Thoracic aorta (tissue), 2 donors: ENCODE measurements at regions not wholly inside any gene's neighbourhood (a gene's known extent, or its start where the extent isn't known, plus 50 kb on each side); places are given as distances from the start of the nearest gene placed in this dataset.
"Not testable (repeated sequence)": the region's sequence is repeated elsewhere in the genome, so short reads cannot be mapped to it uniquely, and the experiment has no call there.

Experiments used
- ATAC-seq: fragments of 150-250 bp; one replicate; pipeline ENCODE4 v1.8.0; 2017; ENCODE audit warnings: low read depth; ENCODE audit not compliant: insufficient number of reproducible peaks, low FRiP score
- DNase-seq: peaks from one replicate; pipeline ENCODE4 v3.0.0-alpha.2; 2020; ENCODE audit warnings: low spot score
- H3K27ac ChIP-seq, 2 donors: fragments of 200-600 bp; sonication (generic); 1 replicate in 1 of 2; 2 replicates in 1 of 2; pipeline ENCODE4 v1.5.1; 2016; ENCODE audit warnings: mild to moderate bottlenecking in 2 of 2, moderate library complexity in 2 of 2
- H3K27me3 ChIP-seq: fragments of 200-600 bp; sonication (generic); replicated peaks from 2 replicates; pipeline ENCODE4 v1.6.0; 2016; ENCODE audit warnings: mild to moderate bottlenecking; ENCODE audit not compliant: insufficient read depth
- H3K36me3 ChIP-seq: fragments of 200-600 bp; sonication (generic); one replicate; pipeline ENCODE4 v1.5.1; 2016
- H3K4me1 ChIP-seq, 2 donors: fragments of 200-600 bp; sonication (generic); 1 replicate in 1 of 2; 2 replicates in 1 of 2; pipeline versions ENCODE4 v1.5.1 to v1.6.0; 2016; ENCODE audit warnings: low read depth in 2 of 2, mild to moderate bottlenecking in 1 of 2; ENCODE audit not compliant: control insufficient read depth in 1 of 2
- H3K4me3 ChIP-seq: fragments of 200-600 bp; sonication (generic); 2 replicates; pipeline ENCODE4 v1.5.1; 2016; ENCODE audit warnings: mild to moderate bottlenecking
- H3K9me3 ChIP-seq: fragments of 200-600 bp; sonication (generic); 2 replicates; pipeline ENCODE4 v1.5.1; 2016
- TF ChIP-seq, protein P1 (sequence below): fragments of 200-600 bp; sonication (generic); IDR thresholded peaks from one replicate; pipeline ENCODE4 v1.5.1; 2019; ENCODE audit warnings: antibody characterized with exemption

DNA sequence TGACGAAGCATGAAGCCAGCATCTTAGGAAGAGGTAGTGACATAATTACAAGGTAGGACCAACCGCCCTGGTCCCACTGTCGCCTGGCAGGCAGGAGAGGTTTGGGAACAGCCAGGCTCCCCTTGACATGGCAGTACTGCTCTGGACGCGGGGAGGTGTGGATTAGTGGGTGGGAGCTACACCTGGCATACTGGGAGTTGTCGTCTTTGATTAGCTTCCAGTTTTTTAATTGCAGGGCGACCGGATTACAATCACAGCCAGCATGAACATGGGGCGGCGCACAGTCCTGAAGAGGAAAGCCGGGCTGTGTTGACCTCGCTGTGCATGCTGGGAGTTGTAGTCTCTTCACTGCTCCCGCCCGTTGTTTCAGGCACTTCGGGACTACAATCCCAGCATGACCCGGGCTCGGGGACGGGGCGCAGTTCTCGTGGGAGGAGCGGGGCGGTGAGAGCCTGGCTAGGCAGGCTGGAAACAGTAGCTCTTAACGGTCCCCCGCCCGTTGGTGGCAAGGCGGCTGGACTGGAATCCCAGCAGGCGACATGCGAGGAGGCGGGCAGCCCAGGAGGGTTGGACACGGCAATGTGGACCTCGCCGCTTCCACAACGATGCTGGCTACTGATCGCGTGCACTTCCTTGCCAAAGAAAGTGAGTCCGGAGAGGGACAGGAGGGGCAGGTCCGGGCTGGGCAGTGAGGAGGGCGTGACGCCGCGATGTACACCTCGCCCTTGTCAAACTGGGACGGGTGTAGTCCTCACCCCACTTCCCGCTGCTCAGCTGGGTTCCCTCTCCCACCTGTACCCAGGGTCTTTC, 98.0 kb upstream of the ZNF722 start:
- DNase-seq (peak; percentile 92), ATAC-seq (peak; percentile 97)
- peaks cover 0 to 5% of the 10 kb centered on the region in 2 donors for H3K4me1 ChIP-seq
- H3K9me3 ChIP-seq, result no peaks in the 10 kb centered on the region
- TF ChIP-seq, protein P1, sequence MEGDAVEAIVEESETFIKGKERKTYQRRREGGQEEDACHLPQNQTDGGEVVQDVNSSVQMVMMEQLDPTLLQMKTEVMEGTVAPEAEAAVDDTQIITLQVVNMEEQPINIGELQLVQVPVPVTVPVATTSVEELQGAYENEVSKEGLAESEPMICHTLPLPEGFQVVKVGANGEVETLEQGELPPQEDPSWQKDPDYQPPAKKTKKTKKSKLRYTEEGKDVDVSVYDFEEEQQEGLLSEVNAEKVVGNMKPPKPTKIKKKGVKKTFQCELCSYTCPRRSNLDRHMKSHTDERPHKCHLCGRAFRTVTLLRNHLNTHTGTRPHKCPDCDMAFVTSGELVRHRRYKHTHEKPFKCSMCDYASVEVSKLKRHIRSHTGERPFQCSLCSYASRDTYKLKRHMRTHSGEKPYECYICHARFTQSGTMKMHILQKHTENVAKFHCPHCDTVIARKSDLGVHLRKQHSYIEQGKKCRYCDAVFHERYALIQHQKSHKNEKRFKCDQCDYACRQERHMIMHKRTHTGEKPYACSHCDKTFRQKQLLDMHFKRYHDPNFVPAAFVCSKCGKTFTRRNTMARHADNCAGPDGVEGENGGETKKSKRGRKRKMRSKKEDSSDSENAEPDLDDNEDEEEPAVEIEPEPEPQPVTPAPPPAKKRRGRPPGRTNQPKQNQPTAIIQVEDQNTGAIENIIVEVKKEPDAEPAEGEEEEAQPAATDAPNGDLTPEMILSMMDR, result no peak
- peak overlapping the region; percentile 72 for H3K4me3 ChIP-seq
- no peak overlapping the region for H3K27ac ChIP-seq
- H3K27me3 ChIP-seq, result no peaks in the 10 kb centered on the region
- no peaks in the 10 kb centered on the region for H3K36me3 ChIP-seq

DNA sequence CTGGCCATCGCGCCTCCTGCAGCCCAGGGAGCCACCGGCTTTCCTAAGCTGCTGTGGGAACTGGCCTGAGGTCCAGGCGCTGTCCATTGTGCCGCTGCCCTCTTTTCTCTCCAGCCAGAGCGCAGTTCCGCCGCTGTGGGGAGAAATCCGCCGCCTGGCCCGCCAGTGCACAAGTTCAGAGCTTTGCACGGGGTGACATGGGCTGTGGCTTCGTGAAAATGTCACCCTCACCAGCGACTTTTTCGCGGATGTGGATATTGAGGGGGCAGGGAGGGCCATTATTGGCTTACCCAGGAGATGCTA, 97.5 kb upstream of the ZNF722 start:
- ATAC-seq, H3K4me1 ChIP-seq, H3K36me3 ChIP-seq, DNase-seq, H3K9me3 ChIP-seq, H3K27ac ChIP-seq, H3K27me3 ChIP-seq: not testable (repeated sequence)
- peak overlapping the region; percentile 72 for H3K4me3 ChIP-seq

DNA sequence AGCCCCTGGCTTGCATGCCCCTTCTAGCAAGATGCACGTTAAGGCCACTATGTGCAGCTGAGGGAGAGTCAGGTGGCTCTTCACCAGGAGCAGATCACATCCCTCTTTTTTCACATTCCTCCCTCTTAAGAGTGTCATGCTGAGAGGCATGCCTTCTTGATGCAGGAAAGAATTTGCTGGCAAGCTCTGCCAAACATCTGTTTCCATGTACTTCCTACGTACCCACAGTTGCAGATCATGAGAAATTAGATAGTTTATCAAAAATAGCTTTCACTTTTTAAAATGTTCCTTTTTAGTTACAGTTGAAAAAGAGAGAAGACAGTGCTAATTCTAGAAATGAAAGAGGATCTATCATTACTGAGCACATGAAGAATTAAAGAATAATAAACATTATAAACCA, 79.7 kb upstream of the ZNF722 start:
- Histone ChIP-seq H3K4me1 (no peaks in the 10 kb centered on the region), H3K27ac (no peak overlapping the region), H3K9me3 (no peaks in the 10 kb centered on the region), H3K4me3 (no peak overlapping the region), H3K36me3 (no peaks in the 10 kb centered on the region), H3K27me3 (no peaks in the 10 kb centered on the region)
- no peak for ATAC-seq
- TF ChIP-seq, protein P1, result no peak
- no peak for DNase-seq

DNA sequence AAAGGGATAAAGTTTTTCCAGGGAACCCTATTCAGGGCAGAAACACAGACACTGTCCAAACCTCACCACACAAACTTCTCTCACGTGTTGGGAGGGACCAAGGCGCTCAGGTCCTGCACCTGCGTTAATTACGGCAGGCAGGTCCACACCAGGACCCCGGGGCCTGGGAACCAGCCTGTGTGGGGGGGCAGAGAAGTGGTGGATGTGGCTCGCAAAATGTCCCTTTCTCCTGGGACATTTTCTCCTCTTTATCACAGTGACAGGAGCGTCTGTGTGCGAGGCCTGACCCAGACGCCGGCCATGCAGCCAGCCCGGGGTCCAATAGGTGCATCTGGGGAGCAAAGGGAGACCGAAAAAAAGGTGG, 73.4 kb upstream of the ZNF722 start:
- H3K27me3 ChIP-seq, result no peaks in the 10 kb centered on the region
- no peaks in the 10 kb centered on the region for H3K9me3 ChIP-seq
- DNase-seq (no peak), ATAC-seq (no peak)
- no peak overlapping the region for H3K27ac ChIP-seq
- TF ChIP-seq, protein P1, result no peak
- H3K4me3 ChIP-seq, result peak overlapping the region; percentile 78
- no peaks in the 10 kb centered on the region for H3K36me3 ChIP-seq
- H3K4me1 ChIP-seq, result peaks cover 0 to 6% of the 10 kb centered on the region in 2 donors

DNA sequence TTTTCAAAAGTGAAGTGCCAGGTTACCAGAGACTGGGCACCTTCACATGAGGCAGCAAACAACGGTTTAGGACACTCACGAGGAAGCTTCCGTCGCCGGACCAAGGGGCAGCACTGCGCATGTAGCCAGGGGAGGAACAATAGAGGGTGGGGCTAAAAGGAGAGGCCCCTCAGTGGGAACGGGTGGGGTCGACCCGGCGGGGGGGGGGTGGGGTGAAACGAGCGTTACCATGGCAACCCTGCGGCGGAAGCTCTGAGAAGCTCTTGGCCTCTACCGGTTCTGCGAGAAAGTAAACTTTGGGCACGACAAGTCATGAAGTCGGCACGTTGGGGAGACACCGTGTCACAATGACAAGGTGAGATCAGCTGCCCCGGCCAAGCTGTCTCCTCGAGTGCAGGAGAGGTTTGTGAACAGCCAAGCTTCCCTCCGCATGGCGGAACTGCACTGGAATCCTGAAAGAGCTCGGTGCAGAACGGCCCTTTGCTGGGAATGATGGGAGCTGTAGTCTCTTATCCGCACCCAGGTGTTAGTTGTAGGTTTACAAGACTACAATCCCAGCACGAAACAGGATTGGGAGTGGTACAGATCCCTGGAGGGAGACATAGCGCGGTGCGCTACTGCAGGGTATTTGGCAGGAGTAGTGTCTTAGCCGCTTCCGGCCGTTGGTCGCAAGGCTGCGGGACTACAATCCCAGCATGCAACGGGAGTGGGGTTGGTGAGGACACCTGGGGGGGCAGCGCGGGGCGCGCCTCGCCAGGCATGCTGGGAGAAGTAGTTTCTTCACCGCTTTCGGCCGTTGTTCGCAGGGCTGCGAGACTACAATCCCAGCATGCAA, 72.8 kb upstream of the ZNF722 start:
- Histone ChIP-seq H3K9me3 (no peaks in the 10 kb centered on the region), H3K36me3 (no peaks in the 10 kb centered on the region), H3K27me3 (no peaks in the 10 kb centered on the region), H3K4me1 (peaks cover 0 to 6% of the 10 kb centered on the region in 2 donors), H3K4me3 (peak overlapping the region; percentile 78), H3K27ac (peak overlapping the region; percentile 68 to 84)
- DNase-seq, result peak; percentile 77
- TF ChIP-seq, protein P1, result no peak
- ATAC-seq, result peak; percentile 95
